Stimulated activated CD8-positive, alpha-beta memory T cell treated with anti-CD3 and anti-CD28 coated beads, Interleukin-7, amount 100 ng/mL, for 24 hours (primary cell): ENCODE measurements at regions not wholly inside any gene's neighbourhood (a gene's known extent, or its start where the extent isn't known, plus 50 kb on each side); places are given as distances from the start of the nearest gene placed in this dataset.

Experiments
- DNase-seq: peaks from one replicate; pipeline ENCODE4 v3.0.0-alpha.2; 2020; ENCODE audit warnings: low read depth

DNA sequence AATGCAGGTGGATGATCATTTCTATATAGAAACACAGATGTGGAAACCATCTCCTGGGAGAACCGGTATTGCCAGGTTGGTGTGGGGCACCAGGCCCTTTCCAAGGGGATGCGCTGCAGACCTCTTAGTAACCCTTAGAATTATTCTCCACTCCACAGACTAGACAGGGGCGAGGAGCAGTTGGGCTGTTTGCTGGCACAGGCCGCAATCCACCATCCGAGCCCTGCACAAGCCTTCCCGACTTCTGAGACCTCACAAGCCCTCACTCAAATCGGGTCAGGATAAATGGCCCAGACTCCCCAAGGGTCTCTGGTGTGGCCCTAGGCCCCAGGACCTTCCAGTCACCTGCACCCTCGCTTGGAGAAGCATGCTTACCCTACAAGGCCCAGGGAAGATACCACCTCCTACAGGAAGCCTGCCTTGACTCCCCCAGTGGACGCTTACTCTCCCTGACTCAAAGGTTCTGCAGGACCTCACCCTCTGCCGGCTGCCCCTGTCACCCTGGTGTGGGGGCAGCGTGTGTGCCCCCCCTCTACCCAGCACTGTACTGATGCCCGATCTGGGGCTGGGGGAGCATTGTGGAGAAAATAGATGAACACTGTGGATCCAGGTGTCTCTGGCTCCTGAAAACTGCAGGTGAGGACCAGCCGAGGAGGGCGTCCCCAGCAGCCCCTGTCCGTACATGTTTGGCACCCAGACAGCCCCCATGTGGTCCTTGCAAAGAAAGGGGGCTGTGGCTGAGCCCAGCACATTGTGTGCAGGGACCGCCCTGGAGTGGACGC, 49.8 kb upstream of the ACSF3 start:
- no peak for DNase-seq
